HG03469 (cell line): ENCODE measurements at regions not wholly inside any gene's neighbourhood (a gene's known extent, or its start where the extent isn't known, plus 50 kb on each side); places are given as distances from the start of the nearest gene placed in this dataset.
"Not testable (repeated sequence)": the region's sequence is repeated elsewhere in the genome, so short reads cannot be mapped to it uniquely, and the experiment has no call there.

Experiments used
- ATAC-seq: cut with Tn5 transposase; IDR thresholded peaks from one replicate; pipeline ENCODE4 v1.9.1; 2021; ENCODE audit warnings: mild to moderate bottlenecking, moderate library complexity, moderate number of reproducible peaks; ENCODE audit not compliant: unreplicated experiment

DNA sequence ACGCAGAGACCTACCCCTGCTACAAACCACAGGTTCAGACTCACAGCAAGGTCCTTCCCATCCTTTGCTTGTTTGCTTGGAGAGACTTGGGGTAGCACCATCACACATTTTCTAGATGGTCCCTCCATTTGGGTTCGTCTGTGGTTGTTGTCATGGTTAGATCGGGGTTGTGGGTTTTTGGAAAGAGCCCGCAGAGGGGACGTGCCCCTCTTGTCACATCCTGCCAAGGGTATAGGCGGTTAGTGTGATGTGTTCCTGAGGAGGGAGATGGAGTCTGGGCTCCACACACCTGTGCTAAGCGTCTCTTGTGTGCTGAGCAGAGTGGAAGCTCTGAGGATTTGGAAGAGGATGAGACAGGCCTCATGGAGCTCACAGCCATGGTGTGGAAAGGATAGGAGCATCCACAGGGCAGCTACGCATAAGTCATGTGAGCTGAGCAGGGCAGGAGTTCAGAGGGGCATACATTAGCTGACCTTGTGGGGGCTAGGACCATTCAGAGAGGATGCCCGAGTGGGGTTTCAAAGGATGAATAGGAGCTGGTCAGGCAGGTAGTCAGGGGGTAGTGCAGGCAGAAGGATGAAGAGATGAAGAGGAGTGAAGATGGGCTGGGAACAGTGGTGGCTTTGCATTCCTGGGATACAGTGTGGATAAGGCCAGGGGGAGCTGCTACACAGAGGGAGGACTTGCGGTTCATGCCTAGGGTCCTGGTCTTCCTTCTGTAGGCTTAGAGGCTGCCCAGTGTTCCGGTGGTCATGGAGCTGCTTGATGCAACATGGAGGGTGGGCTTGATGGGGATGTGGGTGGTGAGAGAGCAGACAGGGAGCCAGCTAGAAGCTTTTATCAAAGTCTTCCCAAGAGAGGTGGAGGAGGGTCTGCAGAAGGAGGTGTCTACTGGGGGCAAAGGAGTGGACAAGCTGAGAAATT, 62.9 kb downstream of the ACKR3 start:
- ATAC-seq: no peak

DNA sequence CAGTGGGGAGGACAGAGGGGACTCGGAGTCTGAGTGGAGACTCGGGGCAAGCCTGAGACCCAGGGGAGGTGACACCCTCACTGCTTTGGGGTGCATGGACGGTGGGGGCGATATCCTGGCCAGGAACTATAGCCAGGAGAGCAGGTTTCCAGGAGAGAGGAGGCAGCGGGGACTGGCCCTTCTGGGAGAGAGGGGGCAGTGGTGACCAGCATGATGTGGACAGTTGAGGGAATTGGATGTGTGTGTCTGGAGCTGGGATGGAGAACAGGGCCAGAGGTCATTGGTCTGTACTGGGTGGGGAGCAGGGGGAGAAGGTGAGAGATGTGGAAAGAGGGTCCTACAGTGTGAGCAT, 63.6 kb downstream of the ACKR3 start:
- no peak for ATAC-seq

DNA sequence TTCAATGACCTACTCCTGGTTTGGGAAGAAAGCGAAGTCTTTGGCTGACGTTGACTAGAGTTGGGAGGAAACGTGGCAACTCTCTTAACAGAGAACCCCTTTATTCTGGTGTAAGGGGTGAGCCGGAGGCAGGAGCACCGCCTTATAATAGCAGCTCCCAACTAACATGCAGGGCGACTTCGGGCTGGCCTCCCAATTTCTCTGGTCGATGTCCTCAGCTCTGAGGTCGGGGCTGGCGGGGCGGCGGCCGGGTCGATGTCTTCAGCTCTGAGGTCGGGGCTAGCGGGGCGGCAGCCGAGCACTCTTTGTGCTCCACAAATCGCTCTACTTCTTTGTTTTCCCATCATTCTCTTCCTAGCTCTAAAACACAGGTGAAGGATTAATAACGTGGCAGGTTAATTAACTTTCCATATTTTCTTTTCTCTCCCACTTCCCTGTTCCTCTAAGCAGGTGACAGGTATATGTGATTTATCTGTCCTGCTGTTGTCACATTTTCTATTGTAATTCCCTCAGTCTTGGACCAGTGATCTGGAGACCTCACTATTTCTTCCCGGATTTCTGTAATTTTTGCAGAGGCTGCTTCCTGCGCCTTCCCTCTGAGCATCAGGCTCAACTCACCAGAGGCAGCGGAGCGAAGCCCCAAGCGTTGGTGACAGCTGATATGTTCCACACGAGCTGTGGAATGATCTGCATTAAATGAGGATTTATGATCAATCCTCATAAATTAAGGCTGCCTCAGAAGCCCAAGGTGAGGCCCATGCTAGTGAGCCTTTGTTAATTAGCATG, 64.3 kb downstream of the ACKR3 start:
- no peak for ATAC-seq

DNA sequence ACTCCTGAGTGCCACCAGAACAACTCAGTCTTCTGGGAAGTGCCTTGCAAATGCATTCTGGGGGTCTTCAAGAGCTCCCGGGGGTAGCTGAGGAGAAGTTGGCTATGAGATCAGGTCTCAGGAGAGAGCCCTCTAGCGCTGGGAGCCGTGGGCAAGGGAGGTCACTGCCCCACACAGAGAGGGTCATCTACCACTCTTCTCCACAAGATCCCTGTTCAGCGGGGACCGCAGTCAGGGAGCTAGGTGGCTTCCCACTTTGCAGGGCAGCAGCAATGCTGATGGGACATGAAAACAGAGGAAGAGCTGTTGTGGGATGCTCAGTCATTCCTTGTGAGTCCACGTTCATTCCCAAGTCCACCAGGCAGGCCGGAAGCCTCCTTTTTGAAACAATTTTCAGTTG, 66.6 kb downstream of the ACKR3 start:
- no peak for ATAC-seq

DNA sequence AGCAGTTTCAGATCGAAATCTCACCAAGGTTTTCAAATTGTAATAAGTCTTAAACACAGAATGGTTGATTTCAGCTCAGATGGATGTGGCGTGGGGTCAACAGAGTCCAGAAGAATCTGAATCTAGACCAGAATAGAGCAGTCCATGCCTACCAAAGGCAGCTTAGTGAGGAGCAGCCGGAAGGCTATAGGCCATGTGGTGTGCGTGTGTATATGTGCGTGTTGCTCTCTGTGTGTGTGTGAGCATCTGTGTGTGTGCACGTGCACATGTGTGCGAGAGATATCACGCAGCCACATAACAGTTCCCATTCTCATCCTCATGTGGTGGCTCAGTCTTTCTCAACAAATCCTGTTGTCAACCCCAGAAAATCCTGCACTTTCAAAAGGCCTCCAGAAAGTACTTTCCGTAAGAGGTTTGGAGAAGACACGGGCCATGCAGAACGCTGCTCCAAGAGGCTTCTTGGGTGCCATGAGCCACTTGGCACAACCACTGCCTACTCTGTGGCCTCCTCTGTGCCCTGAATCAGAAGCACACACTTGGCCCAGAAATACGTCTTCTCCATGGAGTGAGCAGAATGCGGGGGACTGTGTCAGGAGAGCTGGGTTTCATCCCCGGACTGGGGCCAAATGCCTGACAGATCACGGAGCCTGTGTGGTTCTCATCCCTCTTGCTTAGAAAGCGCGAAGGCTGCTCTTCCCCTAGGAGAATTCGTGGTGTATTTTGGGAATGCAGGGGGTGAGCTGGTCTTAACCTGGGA, 67.3 kb downstream of the ACKR3 start:
- no peak for ATAC-seq

DNA sequence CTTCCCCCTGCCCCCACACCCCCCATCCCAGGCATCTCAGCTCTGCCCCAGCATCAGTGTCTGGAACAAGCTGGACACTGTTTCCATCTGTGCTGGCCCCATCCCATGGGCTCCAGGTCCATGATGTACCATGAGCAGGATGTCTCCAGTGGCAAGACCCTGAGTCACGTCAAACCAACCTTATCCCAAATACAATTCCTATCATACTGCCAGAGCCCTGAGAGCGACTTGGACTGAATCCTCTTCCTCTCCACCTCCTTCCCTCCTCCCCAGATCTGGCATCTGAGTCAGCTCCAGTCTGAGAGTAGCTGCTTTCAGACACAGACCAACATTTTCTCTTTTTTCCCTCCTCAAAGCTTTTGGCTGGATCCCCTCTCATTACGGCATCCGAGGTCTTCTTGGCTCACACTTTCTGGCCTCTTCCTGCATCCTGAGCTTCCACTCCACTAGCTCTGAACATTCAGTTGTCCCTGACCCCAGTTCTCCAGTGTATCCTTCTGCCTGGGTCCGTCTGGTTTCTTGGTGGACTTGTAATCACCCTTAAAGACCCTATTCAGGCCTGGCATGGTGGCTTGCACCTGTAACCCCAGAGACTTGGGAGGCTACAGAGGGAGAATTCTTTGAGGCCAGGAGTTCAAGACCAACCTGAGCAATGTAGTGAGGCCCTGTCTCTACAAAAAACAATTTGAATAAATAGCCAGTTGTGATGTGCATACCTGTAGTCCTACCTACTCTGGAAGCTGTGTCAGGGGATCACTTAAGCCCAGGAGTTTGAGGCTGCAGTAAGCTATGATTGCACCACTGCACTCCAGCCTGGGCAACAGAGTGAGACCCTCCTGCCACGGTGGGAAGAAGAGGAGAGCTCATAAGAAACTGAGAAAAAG, 68.3 kb downstream of the ACKR3 start:
- no peak for ATAC-seq

DNA sequence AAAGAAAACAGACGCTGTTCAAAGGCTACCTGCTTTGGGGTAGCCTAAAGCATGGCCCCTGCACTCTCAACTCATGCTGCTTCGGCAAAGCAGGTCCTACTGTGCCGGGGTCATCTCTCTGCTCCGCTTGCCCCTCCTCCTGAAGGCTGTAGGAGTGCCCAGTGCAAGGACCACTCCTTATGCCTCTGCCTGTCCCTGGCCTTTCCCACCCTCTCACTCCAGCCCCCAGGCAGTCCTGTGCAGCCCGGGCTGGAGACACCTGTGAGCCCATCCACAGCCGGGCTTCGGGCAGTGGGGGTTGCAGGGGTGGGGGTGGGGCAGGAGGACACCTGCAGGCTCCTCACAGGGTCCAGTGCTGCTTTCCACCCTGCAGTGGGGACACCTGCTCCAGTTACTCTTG, 69.1 kb downstream of the ACKR3 start:
- no peak for ATAC-seq

DNA sequence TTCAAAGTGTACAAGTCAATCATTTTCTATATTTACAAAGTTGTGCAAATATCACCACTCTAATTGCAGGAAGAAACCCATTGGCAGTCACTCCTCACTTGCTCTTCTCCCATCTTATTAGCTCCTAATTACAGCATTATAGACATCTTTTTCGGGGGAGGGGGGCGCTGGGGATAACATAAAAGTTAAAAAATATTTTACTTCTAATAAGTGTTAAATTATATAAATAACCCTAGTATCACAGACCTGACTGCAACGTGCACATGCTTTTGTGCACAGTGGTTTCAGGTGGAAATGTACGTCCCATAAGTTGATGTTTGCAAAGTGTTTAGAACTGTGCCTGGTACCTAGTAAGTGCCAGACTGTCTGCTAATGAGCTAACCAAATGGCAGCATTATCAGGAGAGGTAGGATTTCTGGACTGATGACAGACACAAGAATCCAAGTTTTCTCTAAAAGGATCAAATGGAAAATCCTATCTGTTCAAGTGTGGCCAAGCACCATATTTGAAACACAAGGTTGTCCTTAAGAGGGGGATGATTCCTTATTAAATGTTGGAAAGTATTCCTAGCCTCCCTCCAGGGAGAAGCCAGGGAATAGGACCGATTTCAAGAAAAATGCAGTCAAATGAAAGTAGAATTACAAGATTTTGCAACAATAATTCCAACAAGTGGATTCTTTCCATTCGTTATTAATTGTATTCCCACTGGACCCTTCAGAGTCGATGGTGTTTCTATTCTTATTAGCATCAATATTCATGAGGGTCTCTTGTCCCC, 70.0 kb downstream of the ACKR3 start:
- no peak for ATAC-seq

DNA sequence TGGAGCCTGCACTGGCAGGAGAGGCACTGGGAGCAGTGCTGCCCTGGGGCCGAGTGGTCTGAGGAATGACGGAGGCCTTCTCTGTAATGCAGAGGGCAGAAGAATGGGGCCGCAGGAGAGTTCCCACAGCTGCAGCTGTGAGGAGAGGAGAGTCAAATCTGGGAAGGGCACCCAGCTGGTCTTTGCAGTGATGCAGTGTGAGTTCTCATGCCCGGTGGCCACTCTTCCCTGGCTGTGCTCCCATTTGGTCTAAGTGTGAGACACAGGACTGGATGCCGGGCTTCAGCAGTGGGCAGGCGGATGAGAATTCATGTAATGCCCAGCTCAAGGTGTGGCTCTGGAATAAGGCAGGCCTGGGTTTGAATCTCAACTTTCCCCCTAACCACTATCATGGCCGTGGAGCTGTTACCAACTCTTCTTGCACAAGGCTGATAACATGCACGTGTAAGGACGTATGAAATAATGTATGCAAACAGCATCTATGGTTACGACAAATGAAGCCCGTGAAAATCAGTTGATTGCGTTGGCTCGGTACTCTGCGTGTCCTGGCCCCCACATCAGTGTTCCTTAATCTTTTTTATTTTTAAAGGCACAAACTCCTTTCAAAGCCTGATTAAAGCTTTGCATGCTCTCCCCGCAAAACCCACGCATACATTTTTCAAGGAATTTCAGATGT, 71.6 kb downstream of the ACKR3 start:
- ATAC-seq: no peak

DNA sequence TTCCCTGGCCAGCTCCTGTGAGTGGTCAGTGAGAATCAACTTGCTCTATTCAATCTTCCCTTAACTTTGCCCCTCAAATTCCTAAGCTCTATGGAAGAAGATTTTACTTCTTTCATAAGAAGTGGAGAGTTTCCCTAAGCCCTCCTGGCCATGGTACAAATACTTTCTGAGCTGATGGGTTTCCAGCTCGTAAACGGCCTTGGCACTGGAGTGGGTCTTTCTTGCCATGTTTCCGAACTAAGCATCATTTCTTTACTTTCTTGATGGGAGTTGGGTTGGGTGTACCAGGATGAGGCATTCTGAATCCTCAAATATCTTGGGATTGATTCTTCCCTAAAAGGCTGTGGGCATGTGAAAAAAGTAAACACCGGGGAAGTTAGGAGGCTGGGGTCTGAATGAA, 72.5 kb downstream of the ACKR3 start:
- ATAC-seq: no peak

DNA sequence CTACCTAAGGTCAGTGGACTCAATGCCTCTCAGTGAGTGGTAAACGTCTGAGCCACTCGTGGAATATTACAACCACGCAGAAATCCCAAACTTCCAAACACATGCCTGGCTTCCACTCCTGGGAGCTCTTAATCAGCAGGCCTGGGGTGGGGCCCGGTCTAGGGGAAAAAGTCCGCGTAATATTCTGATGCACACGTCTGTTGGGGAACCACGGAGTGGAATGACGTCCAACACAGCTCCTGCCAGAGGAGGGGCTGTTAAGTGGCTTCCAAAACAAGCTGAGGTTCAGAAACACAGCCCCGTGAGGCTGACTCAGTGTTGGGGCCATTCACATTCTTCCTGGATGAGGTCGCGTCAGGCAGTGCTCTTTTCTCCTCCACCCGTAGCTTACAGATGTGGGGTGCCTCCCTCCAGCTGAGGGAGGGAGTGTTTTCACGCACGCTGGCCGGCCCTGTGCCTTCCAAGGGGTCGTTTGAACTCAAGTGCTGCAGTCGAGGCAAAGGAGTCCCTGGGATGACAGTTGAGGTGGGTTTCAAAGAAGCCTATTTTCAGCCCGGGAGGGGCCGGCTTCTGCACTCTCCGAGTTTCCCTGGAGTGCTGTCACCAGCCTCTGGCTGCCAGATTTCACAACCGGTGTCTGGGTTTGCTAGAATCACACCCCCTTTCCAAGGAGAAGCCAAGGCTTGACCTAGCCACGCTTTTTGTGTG, 73.1 kb downstream of the ACKR3 start:
- ATAC-seq: no peak

DNA sequence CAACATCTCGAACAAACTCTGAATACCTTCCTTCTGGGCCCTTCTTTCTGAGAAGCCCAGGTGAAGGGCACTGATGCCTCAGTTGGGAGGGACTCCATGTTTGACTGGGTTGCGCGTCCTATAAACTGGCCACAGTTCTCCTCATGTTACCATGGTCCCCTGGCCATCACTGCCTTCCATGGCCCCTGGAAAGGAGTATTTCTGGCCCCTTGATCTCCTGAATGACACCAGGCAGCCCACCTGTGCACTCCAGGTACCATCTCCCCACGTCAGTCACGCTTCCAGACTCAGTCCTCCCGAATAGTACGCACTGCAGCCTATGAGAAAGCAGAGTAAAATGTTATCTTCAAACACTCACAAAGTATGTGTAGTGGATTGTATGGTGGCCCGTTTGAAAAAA, 73.9 kb downstream of the ACKR3 start:
- no peak for ATAC-seq

DNA sequence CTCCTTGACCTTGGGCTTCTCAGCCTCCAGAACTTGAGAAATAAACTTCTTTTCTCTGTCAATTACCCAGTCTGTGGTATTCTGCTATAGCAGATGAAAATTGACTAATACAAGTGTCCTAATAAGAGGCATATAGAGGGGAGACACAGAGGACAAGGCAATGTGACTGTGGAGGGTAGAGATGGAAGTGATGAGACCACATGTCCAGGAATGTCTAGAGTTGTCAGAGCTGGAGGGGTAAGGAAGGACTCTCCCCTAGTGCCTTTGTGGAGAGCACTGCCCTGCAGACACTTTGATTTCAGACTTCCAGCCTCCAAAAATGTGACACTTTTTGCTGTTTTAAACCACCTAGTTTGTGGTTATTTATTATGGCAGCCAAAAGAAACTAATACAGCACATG, 74.4 kb downstream of the ACKR3 start:
- no peak for ATAC-seq

DNA sequence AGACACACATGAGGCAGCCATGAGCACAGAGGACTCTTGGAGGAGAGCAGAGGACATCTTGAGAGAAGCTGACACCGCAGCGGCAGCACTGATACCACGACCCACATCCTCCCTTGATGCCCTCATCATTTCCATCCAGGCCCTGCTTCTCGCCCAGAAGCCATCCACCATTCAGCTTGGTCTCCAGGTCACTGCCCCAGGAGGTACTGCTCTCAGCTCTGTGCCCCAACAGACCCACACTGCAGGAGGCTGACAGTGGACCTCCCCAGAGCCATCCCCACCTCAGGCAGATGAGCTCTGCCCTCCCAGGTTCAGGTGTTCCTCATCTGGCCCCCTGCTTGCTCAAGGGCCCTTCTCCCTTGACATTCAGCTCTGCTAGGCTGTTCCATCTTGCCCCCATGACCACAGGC, 74.9 kb downstream of the ACKR3 start:
- ATAC-seq: no peak

DNA sequence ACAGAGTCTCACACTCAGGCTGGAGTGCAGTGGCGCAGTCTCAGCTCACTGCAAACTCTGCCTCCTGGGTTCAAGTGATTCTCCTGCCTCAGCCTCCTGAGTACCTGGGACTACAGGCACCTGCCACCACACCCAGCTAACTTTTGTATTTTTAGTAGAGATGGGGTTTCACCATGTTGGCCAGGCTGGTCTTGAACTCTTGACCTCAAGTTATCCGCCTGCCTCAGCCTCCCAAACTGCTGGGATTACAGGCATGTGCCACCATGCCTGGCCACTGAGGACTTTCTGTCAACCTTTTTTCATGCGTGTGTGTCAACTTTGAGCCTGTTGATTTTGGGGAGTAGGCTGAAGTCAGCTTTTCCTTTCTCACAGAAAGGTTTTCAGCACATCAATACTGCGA, 75.5 kb downstream of the ACKR3 start:
- not testable (repeated sequence) for ATAC-seq

DNA sequence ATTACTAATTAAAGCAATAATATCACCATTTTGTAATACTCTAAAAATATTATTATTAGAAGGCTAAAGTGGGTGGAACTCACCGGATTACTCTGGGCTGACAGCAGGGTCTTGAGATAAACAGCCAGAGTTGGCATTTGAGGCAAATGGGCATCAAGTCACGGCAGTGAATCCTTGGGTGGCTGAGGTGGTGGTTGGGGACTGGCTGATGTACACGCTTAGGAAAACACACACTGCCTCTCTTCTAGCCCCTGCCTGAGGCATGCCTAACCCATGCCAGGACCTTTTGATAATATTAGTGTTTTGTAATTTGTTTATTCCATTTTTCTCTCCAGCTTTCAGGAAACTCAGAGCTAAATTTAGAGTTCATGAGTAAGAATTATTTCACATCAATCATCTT, 76.8 kb downstream of the ACKR3 start:
- no peak for ATAC-seq

DNA sequence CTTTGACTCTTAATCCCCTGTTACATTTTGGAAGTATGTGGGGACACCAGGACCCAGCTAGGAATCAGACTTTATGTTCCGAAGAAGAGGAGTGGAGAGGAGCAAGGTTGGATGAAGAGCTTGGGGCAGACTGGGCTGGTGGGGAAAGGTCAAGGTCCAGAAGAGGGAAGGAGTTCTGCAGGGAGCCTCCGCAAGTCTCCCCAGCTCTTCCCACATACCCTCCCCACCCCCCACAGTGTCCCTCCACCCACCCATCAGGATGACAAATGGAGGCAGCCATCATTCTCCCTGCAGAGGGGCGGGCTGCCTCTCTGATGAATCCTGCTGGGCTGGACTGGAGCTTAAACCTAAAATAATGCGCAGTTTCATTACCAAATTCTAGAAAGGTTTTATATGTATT, 77.2 kb downstream of the ACKR3 start:
- ATAC-seq: no peak

DNA sequence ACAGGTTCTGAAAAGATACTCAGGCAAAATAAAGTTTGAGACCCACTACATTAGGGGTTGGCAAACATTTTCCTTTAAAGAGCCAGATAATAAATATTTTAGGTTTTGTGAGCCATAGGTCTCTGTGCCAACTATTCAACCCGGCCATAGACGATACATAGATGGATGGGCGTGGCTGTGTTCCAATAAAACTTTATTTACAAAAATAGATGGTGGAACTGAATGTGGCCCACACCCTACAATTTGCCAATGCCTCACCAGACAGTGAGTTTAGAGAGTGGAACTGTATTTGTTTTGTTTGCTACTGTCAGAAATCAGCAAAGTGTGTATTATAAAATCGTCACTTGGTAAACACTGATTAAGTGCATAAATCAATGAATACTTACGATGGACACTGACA, 78.0 kb downstream of the ACKR3 start:
- ATAC-seq: no peak

DNA sequence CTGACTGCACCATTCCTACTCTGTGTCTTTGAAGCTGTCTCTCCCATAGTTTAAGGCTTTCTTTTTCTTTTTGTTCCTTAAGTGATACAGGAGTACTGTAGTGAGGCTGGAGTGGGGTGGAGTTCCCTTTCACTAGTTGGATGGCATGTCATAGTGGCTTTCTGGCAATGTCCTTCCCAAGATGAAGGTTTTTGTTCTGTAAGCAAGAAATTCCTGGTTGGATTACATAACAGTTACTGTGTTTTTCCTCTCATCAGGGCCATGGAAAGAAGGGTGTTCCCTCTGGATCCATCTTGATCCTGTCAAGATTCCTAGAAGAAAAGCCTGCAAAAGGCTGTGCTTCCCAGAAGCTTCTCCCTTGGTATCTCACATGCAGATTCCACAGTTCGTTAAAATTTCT, 84.2 kb downstream of the ACKR3 start:
- no peak for ATAC-seq
